Liver (tissue), 8 donors: ENCODE measurements at regions not wholly inside any gene's neighbourhood (a gene's known extent, or its start where the extent isn't known, plus 50 kb on each side); places are given as distances from the start of the nearest gene placed in this dataset.
"Not testable (repeated sequence)": the region's sequence is repeated elsewhere in the genome, so short reads cannot be mapped to it uniquely, and the experiment has no call there.

Source experiments
- DNase-seq: peaks from one replicate; pipeline ENCODE4 v3.0.0-alpha.2; 2017; ENCODE audit warnings: low spot score
- H3K27ac ChIP-seq, 2 donors: one replicate each; pipeline ENCODE4 v1.7.0; 2013; ENCODE audit warnings: inconsistent platforms in 2 of 2, low read length in 2 of 2, control low read depth in 1 of 2, low read depth in 1 of 2, mild to moderate bottlenecking in 1 of 2
- H3K27me3 ChIP-seq, 4 donors: one replicate each; pipeline versions ENCODE4 v1.6.1 to v1.7.0; 2013; ENCODE audit warnings: low read length in 3 of 4, inconsistent platforms in 1 of 4, mild to moderate bottlenecking in 1 of 4, moderate library complexity in 1 of 4; ENCODE audit not compliant: control insufficient read depth in 4 of 4, insufficient read depth in 4 of 4
- H3K36me3 ChIP-seq, 4 donors: one replicate each; pipeline versions ENCODE4 v1.6.1 to v1.7.0; 2013; ENCODE audit warnings: low read length in 3 of 4, mild to moderate bottlenecking in 3 of 4, low read depth in 1 of 4, moderate library complexity in 1 of 4; ENCODE audit not compliant: control insufficient read depth in 4 of 4, insufficient read depth in 3 of 4
- H3K4me1 ChIP-seq, 4 donors: one replicate each; pipeline versions ENCODE4 v1.6.1 to v1.7.0; 2013; ENCODE audit warnings: low read length in 3 of 4, mild to moderate bottlenecking in 3 of 4, moderate library complexity in 1 of 4; ENCODE audit not compliant: control insufficient read depth in 4 of 4, insufficient read depth in 4 of 4
- H3K4me3 ChIP-seq, 3 donors: one replicate each; pipeline versions ENCODE4 v1.6.1 to v1.7.0; 2013; ENCODE audit warnings: low read length in 3 of 3, control low read depth in 1 of 3, low read depth in 1 of 3, mild to moderate bottlenecking in 1 of 3
- H3K9ac ChIP-seq, 2 donors: one replicate each; pipeline ENCODE4 v1.7.0; 2013; ENCODE audit warnings: low read length in 2 of 2, mild to moderate bottlenecking in 2 of 2, moderate library complexity in 2 of 2, control low read depth in 1 of 2, low read depth in 1 of 2
- H3K9me3 ChIP-seq, 4 donors: one replicate each; pipeline versions ENCODE4 v1.6.1 to v1.7.0; 2013; ENCODE audit warnings: low read length in 3 of 4; ENCODE audit not compliant: control insufficient read depth in 4 of 4
- ATF3 ChIP-seq: IDR thresholded peaks from 2 replicates; pipeline ENCODE4 v1.6.1; 2016; ENCODE audit warnings: antibody characterized with exemption
- CTCF ChIP-seq: fragments of 150-350 bp; IDR thresholded peaks from 2 replicates; pipeline ENCODE4 v1.5.1; 2017; ENCODE audit warnings: improper control_type of control experiment, low read depth, low read length; ENCODE audit not compliant: missing input control
- EGR1 ChIP-seq, 2 donors: IDR thresholded peaks; 2 replicates each; pipeline ENCODE4 v1.6.1; 2016 to 2018; ENCODE audit warnings: antibody characterized with exemption in 2 of 2, low read depth in 2 of 2
- FOXA1 ChIP-seq: IDR thresholded peaks from 2 replicates; pipeline ENCODE4 v1.6.1; 2016; ENCODE audit warnings: antibody characterized with exemption
- FOXA2 ChIP-seq: IDR thresholded peaks from 2 replicates; pipeline ENCODE4 v1.6.1; 2016; ENCODE audit warnings: antibody characterized with exemption
- GABPA ChIP-seq, 2 donors: IDR thresholded peaks in 1 of 2; conservative IDR thresholded peaks in 1 of 2; 2 replicates each; pipeline ENCODE4 v1.6.1; 2016; ENCODE audit warnings: antibody characterized with exemption in 2 of 2, mild to moderate bottlenecking in 1 of 2, moderate library complexity in 1 of 2
- HNF4A ChIP-seq, 2 donors: conservative IDR thresholded peaks; 2 replicates each; pipeline ENCODE4 v1.6.1; 2016; ENCODE audit warnings: antibody characterized with exemption in 2 of 2, mild to moderate bottlenecking in 2 of 2
- HNF4G ChIP-seq: IDR thresholded peaks from 2 replicates; pipeline ENCODE4 v1.6.1; 2016; ENCODE audit warnings: antibody characterized with exemption
- JUND ChIP-seq, 2 donors: IDR thresholded peaks; 2 replicates each; pipeline ENCODE4 v1.6.1; 2016; ENCODE audit warnings: antibody characterized with exemption in 2 of 2
- MAX ChIP-seq: IDR thresholded peaks from 2 replicates; pipeline ENCODE4 v1.6.1; 2016; ENCODE audit warnings: antibody characterized with exemption
- NR2F2 ChIP-seq: IDR thresholded peaks from 2 replicates; pipeline ENCODE4 v1.6.1; 2016; ENCODE audit warnings: antibody characterized with exemption
- RAD21 ChIP-seq, 2 donors: IDR thresholded peaks; 2 replicates each; pipeline ENCODE4 v1.6.1; 2016; ENCODE audit warnings: antibody characterized with exemption in 2 of 2, mild to moderate bottlenecking in 2 of 2
- REST ChIP-seq: IDR thresholded peaks from 2 replicates; pipeline ENCODE4 v1.6.1; 2016; ENCODE audit warnings: antibody characterized with exemption, mild to moderate bottlenecking
- RXRA ChIP-seq, 2 donors: IDR thresholded peaks; 2 replicates each; pipeline ENCODE4 v1.6.1; 2017 to 2018; ENCODE audit warnings: antibody characterized with exemption in 2 of 2, mild to moderate bottlenecking in 1 of 2
- SP1 ChIP-seq: IDR thresholded peaks from 2 replicates; pipeline ENCODE4 v1.6.1; 2018; ENCODE audit warnings: antibody characterized with exemption, mild to moderate bottlenecking
- TAF1 ChIP-seq: conservative IDR thresholded peaks from 2 replicates; pipeline ENCODE4 v1.6.1; 2016; ENCODE audit warnings: antibody characterized with exemption, mild to moderate bottlenecking
- YY1 ChIP-seq: IDR thresholded peaks from 2 replicates; pipeline ENCODE4 v1.6.1; 2016; ENCODE audit warnings: antibody characterized with exemption, mild to moderate bottlenecking
- ZBTB33 ChIP-seq: IDR thresholded peaks from 2 replicates; pipeline ENCODE4 v1.6.1; 2016; ENCODE audit warnings: antibody characterized with exemption
- WGBS: extraction: QIAGEN DNeasy Blood & Tissue Kit; methylation state at CpG from one replicate; pipeline ENCODE4 v1.1.7; 2013; 5-methylcytosine and 5-hydroxymethylcytosine counted together
- donor health status: healthy.
- donor health status: healthy.
- donor health status: healthy.
- donor health status: healthy.
- donor health status: healthy.

GRCh38 chr4:31844350-31844749 lies 1124.2 kb downstream of the PCDH7 start (continued):
- no peak for TF ChIP-seq CTCF

GRCh38 chr4:31851946-31852345 lies 1131.8 kb downstream of the PCDH7 start:
- Histone ChIP-seq H3K9me3 (no peaks in the 10 kb centered on the region), H3K27me3 (no peaks in the 10 kb centered on the region), H3K4me3 (no peak overlapping the region), H3K4me1 (no peaks in the 10 kb centered on the region), H3K27ac (no peak overlapping the region), H3K36me3 (no peaks in the 10 kb centered on the region), H3K9ac (no peak overlapping the region)
- no peak for DNase-seq
- TF ChIP-seq MAX (no peak), RXRA (IDR thresholded peaks at IDR 0.05) (no peak), TAF1 (no peak), GABPA (IDR thresholded peaks at IDR 0.05 in 1 of 2, conservative IDR thresholded peaks at IDR 0.05 in 1 of 2) (no peak), FOXA1 (no peak)
- 54% methylated on average over 2 of the region's 2 CpGs for WGBS

GRCh38 chr4:31877429-31877828 lies 1157.3 kb downstream of the PCDH7 start:
- Histone ChIP-seq H3K27me3 (no peaks in the 10 kb centered on the region), H3K36me3 (no peaks in the 10 kb centered on the region), H3K27ac (no peak overlapping the region), H3K9me3 (no peaks in the 10 kb centered on the region), H3K9ac (no peak overlapping the region), H3K4me3 (no peak overlapping the region), H3K4me1 (no peaks in the 10 kb centered on the region)
- TF ChIP-seq NR2F2: no peak
- no peak for TF ChIP-seq HNF4A (conservative IDR thresholded peaks at IDR 0.05)
- no peak for TF ChIP-seq MAX
- no peak for TF ChIP-seq RAD21 (IDR thresholded peaks at IDR 0.05)
- TF ChIP-seq RXRA (IDR thresholded peaks at IDR 0.05): no peak
- TF ChIP-seq SP1: no peak
- no peak for TF ChIP-seq YY1
- no peak for TF ChIP-seq JUND (IDR thresholded peaks at IDR 0.05)
- no peak for TF ChIP-seq GABPA (IDR thresholded peaks at IDR 0.05 in 1 of 2, conservative IDR thresholded peaks at IDR 0.05 in 1 of 2)
- TF ChIP-seq ATF3: no peak
- TF ChIP-seq EGR1 (IDR thresholded peaks at IDR 0.05; ENCODE audit: low read depth in 2 of 2): no peak
- TF ChIP-seq ZBTB33: no peak
- TF ChIP-seq TAF1: no peak
- TF ChIP-seq CTCF: no peak
- TF ChIP-seq REST: no peak
- no peak for TF ChIP-seq FOXA1
- no peak for TF ChIP-seq FOXA2
- no peak for TF ChIP-seq HNF4G
- 69% methylated on average over 2 of the region's 2 CpGs for WGBS
- no peak for DNase-seq

GRCh38 chr4:31880837-31881236 lies 1160.7 kb downstream of the PCDH7 start:
- not testable (repeated sequence) for H3K4me1 ChIP-seq, H3K27me3 ChIP-seq, H3K36me3 ChIP-seq, DNase-seq, H3K27ac ChIP-seq, H3K4me3 ChIP-seq, H3K9ac ChIP-seq, H3K9me3 ChIP-seq
- 57% methylated on average over 2 of the region's 2 CpGs for WGBS
